ENCODE measurements at regions not wholly inside any gene's neighbourhood (a gene's known extent, or its start where the extent isn't known, plus 50 kb on each side); places are given as distances from the start of the nearest gene placed in this dataset.
"Not testable (repeated sequence)": the region's sequence is repeated elsewhere in the genome, so short reads cannot be mapped to it uniquely, and the experiment has no call there.

GRCh38 chr19:30812099-30812678 lies 440.0 kb downstream of the ZNF536 start:
- no peak overlapping the region for H3K4me3 ChIP-seq (ENCODE audit: low read depth, low read length)
- no peak for DNase-seq (ENCODE audit: low read depth)

- no peak overlapping the region for H3K4me3 ChIP-seq (ENCODE audit: low read depth, low read length)
- no peak for DNase-seq (ENCODE audit: low read depth)
Measured at GRCh38 chr19:30811397-30812098, 439.4 kb downstream of the ZNF536 start.

DNA sequence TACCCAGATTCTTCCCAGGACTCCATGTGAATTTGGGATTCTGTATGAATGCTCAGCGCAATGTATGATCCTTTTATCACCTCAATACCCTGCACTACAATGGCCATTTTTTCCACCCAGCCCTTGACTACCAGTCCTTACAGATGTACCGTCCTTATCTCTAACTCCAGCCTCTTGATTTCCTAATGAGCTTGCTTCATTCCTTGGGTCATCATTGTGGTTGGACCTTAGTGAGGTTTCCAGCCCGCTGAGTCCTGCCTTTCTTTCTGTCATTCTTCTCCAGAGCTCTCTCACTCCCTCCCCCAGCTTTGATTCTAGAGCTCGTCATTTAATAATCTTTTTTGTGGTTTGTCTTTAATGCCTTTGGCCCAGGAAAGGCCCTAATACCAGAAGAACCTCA lies 438.5 kb downstream of the ZNF536 start:
- H3K4me3 ChIP-seq (ENCODE audit: low read depth, low read length) = no peak overlapping the region
- no peak for DNase-seq (ENCODE audit: low read depth)

DNA sequence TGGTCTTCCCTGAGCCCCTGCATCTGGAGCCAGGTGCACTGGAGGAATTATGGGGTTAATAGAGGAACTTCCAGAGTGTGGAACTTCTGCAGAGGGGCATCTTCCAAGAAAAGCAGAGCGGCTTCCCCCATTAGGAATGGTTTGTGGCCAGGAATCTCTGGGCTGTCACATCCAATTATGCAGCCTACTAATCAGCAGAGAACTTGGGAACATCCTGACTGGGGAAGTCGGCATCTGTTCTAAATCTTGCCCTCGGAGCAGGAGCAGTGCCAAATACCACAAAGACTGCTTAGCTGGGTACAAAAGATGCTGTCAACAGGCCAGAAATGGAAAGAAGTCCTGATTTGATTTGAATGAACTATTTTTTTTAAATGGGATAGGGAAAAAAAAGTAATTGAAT lies 435.1 kb downstream of the ZNF536 start:
- H3K4me3 ChIP-seq (ENCODE audit: low read depth, low read length) = no peak overlapping the region
- no peak for DNase-seq (ENCODE audit: low read depth)

DNA sequence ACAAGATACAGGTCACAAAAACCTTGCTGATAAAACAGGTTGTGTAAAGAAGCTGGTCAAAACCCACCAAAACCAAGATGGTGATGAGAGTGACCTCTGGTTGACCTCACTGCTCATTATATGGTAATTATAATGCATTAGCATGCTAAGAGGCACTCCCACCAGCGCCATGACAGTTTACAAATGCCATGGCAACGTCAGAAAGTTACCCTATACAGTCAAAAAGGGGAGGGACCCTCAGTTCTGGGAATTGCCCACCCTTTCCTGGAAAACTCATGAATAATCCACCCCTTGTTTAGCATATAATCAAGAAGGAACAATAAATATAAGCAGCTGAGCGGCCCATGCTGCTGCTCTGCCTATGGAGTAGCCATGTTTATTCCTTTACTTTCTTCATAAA lies 434.1 kb downstream of the ZNF536 start:
- no peak for DNase-seq (ENCODE audit: low read depth)
- no peak overlapping the region for H3K4me3 ChIP-seq (ENCODE audit: low read depth, low read length)

DNA sequence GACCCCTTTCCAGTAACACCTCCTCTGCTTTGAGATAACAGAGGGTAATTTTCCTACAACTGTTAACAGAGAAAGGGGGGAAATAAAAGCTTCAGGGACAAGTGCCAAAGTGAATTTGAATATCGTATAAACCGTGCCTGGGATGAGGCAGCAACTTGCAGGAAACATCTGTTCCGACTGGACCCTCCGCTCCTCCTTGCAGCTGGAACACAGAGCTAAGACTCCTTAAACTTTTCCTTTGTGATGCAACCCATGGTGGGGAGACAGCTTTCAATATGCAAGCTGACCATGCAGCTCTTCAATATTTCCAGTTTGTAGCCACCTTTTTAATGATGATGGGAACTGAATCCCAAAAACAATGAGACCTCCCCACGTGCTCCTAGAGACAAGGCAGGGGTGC lies 432.6 kb downstream of the ZNF536 start:
- H3K4me3 ChIP-seq (ENCODE audit: low read depth, low read length) = no peak overlapping the region
- no peak for DNase-seq (ENCODE audit: low read depth)

DNA sequence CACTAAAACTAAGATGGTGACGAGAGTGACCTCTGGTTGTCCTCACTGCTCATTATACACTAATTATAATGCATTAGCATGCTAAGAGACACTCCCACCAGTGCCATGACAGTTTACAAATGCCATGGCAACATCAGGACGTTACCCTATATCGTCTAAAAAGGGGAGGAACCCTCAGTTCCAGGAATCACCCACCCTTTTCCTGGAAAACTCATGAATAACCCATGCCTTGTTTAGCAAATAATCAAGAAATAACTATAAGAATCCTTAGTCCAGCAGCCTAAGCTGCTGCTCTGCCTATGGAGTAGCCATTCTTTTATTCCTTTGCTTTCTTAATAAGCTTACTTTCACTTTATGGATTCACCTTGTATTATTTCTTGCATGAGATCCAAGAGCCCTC lies 432.1 kb downstream of the ZNF536 start:
- not testable (repeated sequence) for H3K4me3 ChIP-seq (ENCODE audit: low read depth, low read length); DNase-seq (ENCODE audit: low read depth)

DNA sequence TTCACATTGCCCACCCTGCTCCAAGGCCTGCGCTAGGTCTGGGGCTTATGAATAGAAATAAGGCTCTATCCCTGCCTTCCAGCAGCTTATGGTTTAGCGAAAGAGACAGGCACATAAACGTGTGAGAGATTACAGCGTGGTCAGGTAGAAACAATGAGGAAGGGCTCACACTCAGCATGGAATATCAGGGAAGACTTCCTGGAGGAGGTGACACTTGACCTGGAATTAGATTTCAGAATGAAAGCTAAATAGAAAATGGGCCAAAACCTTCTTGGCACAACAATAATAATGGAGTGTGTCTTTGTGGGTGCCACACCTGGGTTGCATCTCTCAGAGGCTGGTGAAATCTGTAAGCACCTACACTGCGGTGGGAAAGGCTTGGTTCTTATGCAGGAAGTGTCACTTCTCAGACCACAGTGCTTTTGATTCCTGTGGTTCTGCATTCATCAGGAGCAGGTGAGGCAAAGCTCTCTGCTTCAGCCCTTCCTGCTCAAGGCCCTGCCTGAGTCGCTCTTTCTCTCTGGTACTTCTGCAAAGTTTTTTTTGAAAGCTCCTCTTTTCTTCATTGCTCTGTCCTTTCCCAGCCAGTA lies 430.3 kb downstream of the ZNF536 start:
- DNase-seq (ENCODE audit: low read depth) = no peak
- no peak overlapping the region for H3K4me3 ChIP-seq (ENCODE audit: low read depth, low read length)

DNA sequence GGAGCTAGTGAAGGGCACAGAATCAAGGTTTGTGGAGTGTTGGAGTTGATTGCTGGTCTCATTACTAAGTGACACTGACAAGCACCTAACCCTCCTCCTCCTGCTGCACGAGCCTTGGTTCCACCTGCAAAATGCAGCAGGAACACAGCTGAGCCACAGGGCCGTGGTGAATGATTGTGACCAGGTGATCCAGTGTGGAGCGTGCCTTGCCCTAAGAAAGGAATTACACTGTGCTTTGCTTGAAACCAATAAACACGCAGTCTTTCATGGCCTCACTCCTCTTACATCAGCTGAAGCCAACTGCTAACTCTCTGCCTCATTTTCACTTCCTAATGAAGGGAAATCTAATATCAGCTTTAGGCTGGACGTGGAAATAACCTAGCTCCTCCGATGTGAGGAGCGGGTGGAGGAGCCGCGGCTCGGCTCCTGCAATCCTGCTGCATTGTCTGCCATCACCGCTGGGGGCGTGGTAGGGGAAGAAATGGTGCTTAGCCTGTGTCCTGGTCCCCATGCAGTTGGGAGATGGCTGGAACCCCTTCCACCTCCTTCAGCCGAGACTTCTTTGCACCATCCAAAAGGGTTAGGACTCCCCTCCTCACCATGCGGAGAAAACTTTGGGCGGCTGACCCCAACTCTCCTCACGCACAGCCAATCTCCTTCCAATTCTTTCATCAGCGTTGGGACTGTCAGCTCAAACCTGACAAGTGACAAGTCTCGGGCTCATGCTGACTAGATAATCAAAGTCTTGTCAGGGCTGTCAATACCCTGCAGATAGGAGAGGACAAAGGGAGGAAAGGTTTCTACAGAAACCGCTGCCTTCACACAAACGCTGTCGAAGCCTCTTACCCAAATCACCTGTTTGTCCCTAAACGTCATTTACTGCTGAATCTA lies 427.9 kb downstream of the ZNF536 start:
- no peak overlapping the region for H3K4me3 ChIP-seq (ENCODE audit: low read depth, low read length)
- DNase-seq (ENCODE audit: low read depth) = no peak

DNA sequence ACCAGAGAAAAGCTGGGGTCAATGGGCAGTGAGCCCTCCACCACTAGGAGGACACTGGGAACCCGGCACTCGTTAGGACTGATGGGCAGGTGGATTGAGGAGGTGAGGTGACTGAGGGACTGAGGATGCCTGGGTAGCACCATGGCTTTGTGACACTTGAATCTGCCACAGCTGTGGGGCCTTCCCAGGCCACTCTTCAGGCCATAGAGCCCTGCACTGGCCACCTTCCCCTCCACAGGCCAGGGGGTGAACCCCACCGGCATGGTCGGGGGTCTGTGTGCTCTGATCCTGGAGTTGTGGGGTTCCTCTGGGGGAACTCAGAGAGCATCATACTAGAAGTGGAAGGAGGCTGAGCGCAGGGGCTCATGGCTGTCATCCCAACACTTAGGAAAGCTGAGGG lies 423.5 kb downstream of the ZNF536 start:
- DNase-seq (ENCODE audit: low read depth) = no peak
- no peak overlapping the region for H3K4me3 ChIP-seq (ENCODE audit: low read depth, low read length)

DNA sequence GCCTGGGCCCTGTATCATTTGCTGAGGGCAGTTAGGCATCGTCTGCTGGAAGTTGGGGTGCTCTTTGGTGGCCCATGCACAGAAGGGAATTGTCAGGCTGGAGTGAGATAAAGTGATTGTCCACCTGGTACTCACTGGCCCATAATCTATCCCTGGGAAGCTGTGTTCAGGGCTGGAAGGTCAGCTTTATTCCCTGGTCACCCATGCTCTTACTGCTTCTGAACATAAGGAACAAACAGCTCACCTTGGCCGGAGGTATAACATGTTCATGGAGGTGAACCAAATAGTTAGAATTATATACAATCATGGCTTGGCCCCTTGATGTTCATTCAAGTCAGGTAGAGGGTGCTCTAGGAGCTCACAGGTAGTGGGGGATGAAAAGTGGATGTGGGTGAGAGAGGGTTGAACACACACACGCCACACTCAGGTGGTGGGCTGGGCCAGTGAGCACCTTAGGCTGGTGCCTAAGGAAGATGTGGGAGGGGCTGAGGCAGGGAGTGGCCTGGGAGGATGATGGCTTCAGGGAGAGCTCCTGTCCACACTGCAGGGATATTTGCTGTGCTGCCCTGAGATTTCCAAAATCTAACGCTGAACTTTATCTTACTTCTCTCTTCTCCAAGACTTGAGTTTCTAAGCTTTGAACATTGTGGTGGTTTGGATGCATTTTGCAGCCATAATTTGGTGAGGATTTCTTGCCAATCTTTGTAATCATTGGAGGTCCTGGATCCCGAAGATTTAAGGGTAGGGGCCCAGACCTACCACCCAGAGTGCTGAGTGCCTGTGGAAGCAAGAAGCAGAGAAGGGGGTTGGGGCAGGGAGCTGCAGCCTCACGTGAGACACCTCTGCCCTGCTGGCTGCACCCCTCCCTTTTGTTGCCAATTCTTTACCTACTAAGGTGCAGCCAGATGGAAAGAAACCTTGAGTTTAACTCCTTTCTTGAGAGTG lies 420.6 kb downstream of the ZNF536 start:
- no peak overlapping the region for H3K4me3 ChIP-seq (ENCODE audit: low read depth, low read length)
- DNase-seq (ENCODE audit: low read depth) = no peak

- H3K4me3 ChIP-seq (ENCODE audit: low read depth, low read length) = no peak overlapping the region
- DNase-seq (ENCODE audit: low read depth) = no peak
Measured at GRCh38 chr19:30791088-30791487, 418.9 kb downstream of the ZNF536 start.

DNA sequence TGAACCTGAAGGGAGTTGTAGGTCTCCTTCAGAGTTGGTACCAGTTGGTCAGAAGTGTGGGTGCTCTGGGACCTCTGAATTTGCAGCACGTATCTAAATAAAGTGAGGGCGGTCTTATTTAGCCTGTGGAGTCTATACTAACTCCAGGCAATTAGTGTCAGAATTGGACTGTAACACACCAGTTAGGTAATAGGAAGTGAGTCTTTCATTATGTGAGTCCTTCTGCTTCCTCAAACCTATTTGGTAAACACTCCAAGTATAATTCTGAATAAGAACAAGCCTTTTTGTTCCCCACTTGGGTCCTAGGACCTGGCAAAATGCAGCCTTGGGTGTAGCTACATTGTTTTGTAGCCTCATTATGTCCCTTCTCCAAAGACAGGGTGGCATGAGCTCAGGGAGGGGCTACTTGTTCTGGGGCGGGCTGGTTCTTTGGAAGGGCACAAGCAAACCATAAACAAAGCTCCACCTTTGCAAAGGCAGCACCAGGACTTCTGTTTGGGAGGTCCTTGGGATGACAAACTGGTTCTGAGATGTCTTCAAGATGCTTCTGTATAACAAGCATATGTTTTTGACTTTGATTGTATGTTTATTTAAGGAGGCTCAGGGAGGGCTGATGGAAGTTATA lies 418.0 kb downstream of the ZNF536 start:
- H3K4me3 ChIP-seq (ENCODE audit: low read depth, low read length) = no peak overlapping the region
- no peak for DNase-seq (ENCODE audit: low read depth)

DNA sequence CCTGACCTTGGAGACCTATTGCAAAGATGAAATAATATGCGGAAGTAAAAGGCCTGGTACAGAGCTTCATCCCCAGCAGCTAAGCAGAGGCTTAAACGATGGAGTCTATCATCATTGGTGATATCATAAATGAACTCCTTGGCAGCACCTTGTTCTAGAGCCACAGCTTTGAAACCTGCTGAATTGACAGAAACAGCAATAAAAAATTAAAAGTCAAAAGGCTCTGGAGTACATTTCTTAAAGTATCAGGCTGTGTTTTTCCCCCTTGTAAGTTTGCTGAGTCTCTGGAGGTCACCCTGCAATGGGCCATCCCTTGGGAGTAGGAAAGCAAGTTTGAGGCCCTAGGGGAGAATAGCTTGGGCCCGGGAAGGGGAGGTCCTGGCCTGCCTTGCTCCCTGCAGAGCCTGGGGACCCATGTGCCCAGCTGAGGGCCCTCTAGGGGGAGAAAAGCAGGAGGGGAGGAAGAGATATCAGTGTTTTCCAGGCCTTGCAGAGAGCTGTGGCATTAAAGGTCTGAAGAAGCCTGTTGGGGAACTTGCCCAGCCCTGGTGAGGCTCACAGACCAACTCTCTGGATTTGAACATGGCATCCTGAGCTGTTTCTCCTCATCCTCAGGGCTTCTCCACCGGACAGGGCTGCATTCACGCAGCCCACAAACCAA lies 416.1 kb downstream of the ZNF536 start:
- H3K4me3 ChIP-seq (ENCODE audit: low read depth, low read length) = no peak overlapping the region
- DNase-seq (ENCODE audit: low read depth) = no peak

DNA sequence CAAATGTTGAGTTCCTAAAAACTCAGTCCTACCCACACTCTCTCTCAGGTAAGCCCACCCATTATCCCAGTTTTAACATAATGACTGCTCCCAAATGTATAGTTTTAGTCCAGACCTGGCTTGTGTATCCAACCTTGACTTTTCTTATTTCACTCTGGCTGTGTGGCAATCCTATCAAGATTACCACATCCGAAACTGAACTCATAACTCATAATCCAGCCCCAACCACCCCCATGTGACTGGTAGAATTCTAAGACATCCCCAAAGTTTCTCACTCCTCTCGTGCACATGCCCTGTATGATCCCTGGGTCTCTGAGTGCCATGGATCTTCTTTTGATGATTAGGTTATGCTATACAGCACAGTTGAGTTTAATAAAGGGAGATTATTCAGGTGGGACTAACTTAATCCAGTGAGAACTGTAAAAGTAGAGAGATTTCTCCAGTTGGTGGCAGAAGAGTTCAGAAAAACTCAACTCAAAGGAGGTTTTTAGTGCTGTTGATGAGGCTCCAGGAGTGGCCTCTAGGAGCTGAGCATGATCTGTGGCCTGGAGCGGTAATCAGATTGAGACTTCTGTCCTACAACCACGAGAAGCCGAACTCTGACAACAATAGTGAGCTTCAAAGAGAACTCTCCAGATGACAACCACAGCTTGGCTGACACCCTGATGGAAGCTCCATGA lies 413.4 kb downstream of the ZNF536 start:
- DNase-seq (ENCODE audit: low read depth) = no peak
- no peak overlapping the region for H3K4me3 ChIP-seq (ENCODE audit: low read depth, low read length)

- DNase-seq (ENCODE audit: low read depth) = no peak
- H3K4me3 ChIP-seq (ENCODE audit: low read depth, low read length) = no peak overlapping the region
Measured at GRCh38 chr19:30784850-30785457, 412.8 kb downstream of the ZNF536 start.

DNA sequence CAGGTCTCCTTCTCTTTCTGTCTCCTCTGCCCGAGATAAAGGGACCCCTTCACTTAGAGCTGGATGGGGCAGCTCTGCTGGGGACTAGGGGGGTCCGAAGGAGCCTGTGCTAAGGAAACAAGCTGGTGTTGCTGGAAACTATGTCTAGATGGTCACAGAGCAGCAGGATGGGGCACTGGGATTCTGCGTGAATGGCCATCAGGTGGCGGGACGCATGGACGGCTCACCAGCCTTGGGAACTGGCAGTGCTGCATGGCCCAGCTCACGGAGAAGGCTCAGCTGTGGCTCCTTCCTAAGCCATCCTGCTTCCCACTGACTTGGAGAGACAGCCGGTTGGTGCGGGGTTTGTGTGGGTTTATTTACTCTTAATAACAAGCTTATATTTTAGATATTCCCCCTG lies 411.8 kb downstream of the ZNF536 start:
- H3K4me3 ChIP-seq (ENCODE audit: low read depth, low read length) = no peak overlapping the region

More for the DNA sequence above, 411.8 kb downstream of the ZNF536 start:
- DNase-seq (ENCODE audit: low read depth) = no peak
